ENCODE measurements at regions not wholly inside any gene's neighbourhood (a gene's known extent, or its start where the extent isn't known, plus 50 kb on each side); places are given as distances from the start of the nearest gene placed in this dataset.
"Not testable (repeated sequence)": the region's sequence is repeated elsewhere in the genome, so short reads cannot be mapped to it uniquely, and the experiment has no call there.

DNA sequence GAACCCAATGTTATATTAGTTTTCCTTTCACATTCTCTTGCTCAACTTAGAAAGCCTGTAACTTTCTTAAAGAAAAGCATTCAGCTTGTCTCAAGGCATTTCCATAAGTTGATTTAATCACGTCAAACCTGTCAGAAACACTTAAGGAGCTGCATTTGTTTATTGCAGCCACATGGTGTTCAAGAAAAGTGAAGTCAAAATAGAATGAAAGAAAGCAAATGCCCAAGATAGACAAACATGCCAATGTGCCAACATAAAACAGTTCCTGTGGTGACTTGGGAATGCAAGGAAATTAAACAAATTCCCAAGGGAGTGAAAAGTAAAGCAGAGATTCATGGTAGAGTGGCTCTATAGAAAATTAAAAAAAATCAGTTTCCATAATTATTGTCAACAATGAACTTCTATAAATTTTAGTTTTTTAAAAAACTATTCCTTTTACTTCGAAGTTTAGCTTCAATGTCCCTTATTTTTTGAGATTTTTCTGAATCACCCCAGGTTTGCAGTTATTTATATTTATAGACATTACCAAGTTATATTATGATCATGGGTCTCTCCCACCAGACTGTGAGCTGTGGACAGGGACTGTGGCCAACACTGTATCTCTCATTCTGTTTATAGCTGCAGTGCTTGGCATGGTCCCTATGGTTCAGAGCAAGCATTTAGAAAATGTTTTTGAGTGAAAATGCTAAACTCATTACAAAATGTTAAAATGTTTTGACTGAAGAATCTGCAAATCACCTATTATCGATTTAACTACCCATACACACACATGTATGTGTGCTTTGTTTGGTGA, 887.4 kb downstream of the REEP3 start:
- DNase-seq (ENCODE audit: low spot score) = no peak
- in situ Hi-C loops (cut with MboI; ENCODE audit: low sequenced_read_pairs, unreplicated experiment) = no loop called here
- TF ChIP-seq, protein P1, sequence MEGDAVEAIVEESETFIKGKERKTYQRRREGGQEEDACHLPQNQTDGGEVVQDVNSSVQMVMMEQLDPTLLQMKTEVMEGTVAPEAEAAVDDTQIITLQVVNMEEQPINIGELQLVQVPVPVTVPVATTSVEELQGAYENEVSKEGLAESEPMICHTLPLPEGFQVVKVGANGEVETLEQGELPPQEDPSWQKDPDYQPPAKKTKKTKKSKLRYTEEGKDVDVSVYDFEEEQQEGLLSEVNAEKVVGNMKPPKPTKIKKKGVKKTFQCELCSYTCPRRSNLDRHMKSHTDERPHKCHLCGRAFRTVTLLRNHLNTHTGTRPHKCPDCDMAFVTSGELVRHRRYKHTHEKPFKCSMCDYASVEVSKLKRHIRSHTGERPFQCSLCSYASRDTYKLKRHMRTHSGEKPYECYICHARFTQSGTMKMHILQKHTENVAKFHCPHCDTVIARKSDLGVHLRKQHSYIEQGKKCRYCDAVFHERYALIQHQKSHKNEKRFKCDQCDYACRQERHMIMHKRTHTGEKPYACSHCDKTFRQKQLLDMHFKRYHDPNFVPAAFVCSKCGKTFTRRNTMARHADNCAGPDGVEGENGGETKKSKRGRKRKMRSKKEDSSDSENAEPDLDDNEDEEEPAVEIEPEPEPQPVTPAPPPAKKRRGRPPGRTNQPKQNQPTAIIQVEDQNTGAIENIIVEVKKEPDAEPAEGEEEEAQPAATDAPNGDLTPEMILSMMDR (IDR thresholded peaks at IDR 0.05; ENCODE audit: borderline replicate concordance, control extremely low read depth, extremely low read depth, insufficient read depth, missing control alignments) = no peak

DNA sequence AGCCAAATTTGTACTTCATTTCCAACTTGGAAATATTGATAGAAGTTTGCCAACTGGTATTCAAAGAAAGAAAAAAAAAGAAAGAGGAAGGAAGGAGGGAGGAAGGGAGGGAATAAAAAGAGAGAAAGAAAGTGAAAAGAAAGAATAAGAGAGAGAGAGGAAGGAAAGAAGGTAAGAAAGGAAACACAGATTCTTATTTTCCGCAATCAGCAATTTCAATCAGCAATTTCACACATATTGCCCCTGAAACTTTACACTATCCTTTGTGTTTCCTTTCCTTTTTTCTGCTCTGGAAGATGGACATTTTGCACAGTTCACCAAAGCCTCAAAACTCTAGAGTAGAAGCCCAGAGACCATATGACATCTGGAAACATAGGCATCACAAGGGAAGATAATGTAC, 888.1 kb downstream of the REEP3 start:
- TF ChIP-seq, protein P1 (IDR thresholded peaks at IDR 0.05; ENCODE audit: borderline replicate concordance, control extremely low read depth, extremely low read depth, insufficient read depth, missing control alignments) = no peak
- in situ Hi-C loops (cut with MboI; ENCODE audit: low sequenced_read_pairs, unreplicated experiment) = no loop called here
- no peak for DNase-seq (ENCODE audit: low spot score)

DNA sequence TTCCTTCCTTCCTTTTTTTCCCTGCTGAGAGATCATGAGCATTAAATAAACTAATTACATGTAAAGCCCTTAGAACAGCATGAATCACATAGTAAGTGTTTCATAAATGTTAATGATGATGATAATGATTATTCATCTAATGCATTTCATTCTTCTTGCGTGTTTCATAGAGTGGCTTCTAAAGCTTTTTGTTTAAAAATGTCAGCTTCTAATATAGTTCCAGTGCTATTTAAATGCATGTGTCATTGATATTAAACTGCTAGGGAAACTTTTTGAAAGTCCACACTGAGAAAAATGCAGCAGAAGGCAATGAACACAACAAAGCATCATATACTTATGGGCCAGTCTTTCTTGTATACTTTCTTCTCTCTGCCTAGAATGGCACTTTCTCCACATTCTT, 894.8 kb downstream of the REEP3 start:
- DNase-seq (ENCODE audit: low spot score) = no peak
- TF ChIP-seq, protein P1 (IDR thresholded peaks at IDR 0.05; ENCODE audit: borderline replicate concordance, control extremely low read depth, extremely low read depth, insufficient read depth, missing control alignments) = no peak
- in situ Hi-C loops (cut with MboI; ENCODE audit: low sequenced_read_pairs, unreplicated experiment) = no loop called here

DNA sequence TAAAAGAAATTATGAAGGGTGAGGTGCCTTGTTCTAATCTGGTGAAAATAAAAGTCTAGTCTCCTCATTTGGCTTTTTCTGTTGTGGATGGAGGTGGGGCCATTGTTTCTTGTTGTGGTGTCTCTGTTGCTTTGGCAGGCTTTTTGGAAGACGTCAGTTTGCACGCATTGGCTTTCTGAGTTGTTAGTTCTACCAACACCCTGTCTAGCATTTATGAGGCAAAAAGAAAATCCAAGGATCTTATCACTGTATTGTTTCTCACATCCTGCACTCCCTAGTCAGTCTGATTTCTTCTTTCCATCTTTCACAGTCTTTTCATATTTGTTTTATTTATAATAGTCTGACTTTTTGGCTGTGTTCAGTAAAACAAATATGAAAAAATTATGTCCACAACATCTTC, 898.3 kb downstream of the REEP3 start:
- TF ChIP-seq, protein P1 (IDR thresholded peaks at IDR 0.05; ENCODE audit: borderline replicate concordance, control extremely low read depth, extremely low read depth, insufficient read depth, missing control alignments) = no peak
- in situ Hi-C loops (cut with MboI; ENCODE audit: low sequenced_read_pairs, unreplicated experiment) = no loop called here

DNA sequence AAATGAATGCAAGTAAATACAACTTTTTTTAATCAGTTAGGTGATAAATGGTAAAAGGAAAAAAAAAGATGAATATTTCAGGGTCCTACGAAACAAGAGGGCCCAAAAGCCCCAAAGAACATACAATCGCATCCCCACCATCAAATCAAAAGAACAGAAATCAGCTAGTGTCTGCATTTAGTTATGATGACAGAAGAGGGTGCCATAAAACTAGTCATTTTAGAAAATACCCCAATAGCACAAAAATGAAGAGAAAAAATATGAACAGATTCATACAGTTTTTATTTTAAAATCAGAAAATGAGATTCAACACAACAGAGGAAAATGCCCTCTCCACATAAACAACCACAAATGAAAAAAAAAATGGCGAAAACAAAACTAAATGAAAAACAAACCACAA, 905.5 kb downstream of the REEP3 start:
- in situ Hi-C loops (cut with MboI; ENCODE audit: low sequenced_read_pairs, unreplicated experiment) = no loop called here
- DNase-seq (ENCODE audit: low spot score) = no peak
- TF ChIP-seq, protein P1 (IDR thresholded peaks at IDR 0.05; ENCODE audit: borderline replicate concordance, control extremely low read depth, extremely low read depth, insufficient read depth, missing control alignments) = no peak

More for the DNA sequence above, 898.3 kb downstream of the REEP3 start:
- no peak for DNase-seq (ENCODE audit: low spot score)

DNA sequence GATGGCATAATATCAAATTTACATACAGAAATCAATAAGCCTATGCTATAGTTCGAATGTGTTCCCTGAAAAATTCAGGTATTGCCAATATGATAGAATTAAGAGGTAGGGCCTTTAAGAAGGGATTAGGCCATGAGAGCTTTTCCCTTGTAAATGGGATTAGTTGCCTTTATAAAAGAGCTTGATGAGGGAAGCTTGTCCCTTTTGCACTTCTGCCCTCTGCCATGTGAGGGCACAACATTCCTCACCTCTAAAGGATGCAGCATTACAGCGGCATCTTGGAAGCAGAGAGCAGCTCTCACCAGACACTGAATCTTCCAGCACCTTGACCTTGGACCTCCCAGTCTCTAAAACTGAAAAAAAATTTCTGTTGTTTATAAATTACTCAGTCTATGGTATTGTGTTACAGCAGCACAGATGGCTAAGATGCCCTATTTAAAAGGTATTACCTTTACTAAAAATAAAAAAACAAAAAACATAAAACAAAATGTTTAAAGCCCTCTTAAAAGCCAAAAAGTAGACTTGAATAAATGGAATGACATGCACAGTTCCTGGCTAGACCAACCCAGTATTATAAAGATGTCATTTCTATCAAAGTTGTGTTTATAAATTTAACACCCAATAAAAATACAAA, 909.6 kb downstream of the REEP3 start:
- no peak for DNase-seq (ENCODE audit: low spot score)
- TF ChIP-seq, protein P1 (IDR thresholded peaks at IDR 0.05; ENCODE audit: borderline replicate concordance, control extremely low read depth, extremely low read depth, insufficient read depth, missing control alignments) = no peak
- in situ Hi-C loops (cut with MboI; ENCODE audit: low sequenced_read_pairs, unreplicated experiment) = no loop called here

DNA sequence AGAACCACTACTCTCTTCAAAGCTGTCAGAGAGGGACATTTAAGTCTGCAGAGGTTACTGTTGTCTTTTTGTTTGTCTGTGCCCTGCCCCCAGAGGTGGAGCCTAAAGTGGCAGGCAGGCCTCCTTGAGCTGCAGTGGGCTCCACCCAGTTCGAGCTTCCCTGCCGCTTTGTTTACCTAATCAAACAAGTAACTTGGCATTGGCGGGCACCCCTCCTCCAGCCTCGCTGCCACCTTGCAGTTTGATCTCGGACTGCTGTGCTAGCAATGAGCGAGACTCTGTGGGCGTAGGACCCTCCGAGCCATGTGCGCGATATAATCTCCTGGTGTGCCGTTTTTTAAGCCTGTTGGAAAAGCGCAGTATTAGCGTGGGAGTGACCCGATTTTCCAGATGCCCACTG, 920.7 kb downstream of the REEP3 start:
- in situ Hi-C loops (cut with MboI; ENCODE audit: low sequenced_read_pairs, unreplicated experiment); DNase-seq (ENCODE audit: low spot score): not testable (repeated sequence)

All from GM13976 (cell line).